GM10266 (cell line): ENCODE measurements at regions not wholly inside any gene's neighbourhood (a gene's known extent, or its start where the extent isn't known, plus 50 kb on each side); places are given as distances from the start of the nearest gene placed in this dataset.

ENCODE experiments used
- DNase-seq: peaks from one replicate; pipeline ENCODE4 v3.0.0; 2012; ENCODE audit errors: extremely low spot score
- TF ChIP-seq, protein P1 (sequence below): IDR thresholded peaks from 2 replicates; pipeline ENCODE4 v1.5.1; 2012; ENCODE audit warnings: mild to moderate bottlenecking, low read depth; ENCODE audit not compliant: control insufficient read depth, insufficient read depth; ENCODE audit errors: missing control alignments

DNA sequence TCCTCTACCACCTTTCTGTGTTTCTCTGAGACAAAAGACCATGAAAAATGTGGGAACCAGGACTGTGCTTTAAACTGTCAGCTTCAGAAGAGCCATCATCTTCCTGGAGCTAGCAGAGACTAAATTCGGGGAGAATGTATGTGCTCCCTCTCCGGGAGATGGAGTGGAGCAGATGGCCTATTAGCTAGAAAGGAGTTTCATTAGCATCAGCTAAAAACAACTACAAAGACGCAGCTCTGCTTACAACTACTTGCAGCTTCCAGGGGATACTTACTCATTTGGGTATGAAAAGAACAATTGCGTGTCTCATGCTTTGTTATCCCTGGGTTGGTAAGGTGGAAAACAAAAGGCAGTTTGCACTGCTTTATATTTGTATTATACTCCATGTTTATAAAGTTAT, 159.6 kb downstream of the MFSD1 start:
- no peak for DNase-seq
- TF ChIP-seq, protein P1, sequence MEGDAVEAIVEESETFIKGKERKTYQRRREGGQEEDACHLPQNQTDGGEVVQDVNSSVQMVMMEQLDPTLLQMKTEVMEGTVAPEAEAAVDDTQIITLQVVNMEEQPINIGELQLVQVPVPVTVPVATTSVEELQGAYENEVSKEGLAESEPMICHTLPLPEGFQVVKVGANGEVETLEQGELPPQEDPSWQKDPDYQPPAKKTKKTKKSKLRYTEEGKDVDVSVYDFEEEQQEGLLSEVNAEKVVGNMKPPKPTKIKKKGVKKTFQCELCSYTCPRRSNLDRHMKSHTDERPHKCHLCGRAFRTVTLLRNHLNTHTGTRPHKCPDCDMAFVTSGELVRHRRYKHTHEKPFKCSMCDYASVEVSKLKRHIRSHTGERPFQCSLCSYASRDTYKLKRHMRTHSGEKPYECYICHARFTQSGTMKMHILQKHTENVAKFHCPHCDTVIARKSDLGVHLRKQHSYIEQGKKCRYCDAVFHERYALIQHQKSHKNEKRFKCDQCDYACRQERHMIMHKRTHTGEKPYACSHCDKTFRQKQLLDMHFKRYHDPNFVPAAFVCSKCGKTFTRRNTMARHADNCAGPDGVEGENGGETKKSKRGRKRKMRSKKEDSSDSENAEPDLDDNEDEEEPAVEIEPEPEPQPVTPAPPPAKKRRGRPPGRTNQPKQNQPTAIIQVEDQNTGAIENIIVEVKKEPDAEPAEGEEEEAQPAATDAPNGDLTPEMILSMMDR: no peak

DNA sequence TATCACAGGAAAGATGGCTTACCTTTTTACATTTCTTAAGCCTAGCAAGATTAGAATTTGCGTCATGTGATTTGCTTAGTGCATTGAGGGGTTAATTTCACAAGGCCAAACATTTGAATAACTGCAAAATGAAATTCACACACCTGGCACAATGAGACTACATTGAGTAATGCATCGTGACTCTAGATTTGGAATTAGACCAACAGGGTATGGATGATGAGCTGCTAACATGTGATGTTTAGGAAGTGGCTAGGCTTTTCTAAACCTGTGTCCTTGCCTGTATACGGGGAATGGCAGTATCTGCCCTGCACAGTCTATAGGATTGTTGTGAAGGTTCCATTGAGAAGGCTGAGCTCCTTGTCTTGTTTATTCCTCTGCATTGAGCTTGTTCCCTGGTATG, 160.1 kb downstream of the MFSD1 start:
- DNase-seq: no peak
- TF ChIP-seq, protein P1: no peak

GRCh38 chr3:158970006-158970405, 168.2 kb downstream of the MFSD1 start:
- no peak for DNase-seq
- TF ChIP-seq, protein P1: no peak

DNA sequence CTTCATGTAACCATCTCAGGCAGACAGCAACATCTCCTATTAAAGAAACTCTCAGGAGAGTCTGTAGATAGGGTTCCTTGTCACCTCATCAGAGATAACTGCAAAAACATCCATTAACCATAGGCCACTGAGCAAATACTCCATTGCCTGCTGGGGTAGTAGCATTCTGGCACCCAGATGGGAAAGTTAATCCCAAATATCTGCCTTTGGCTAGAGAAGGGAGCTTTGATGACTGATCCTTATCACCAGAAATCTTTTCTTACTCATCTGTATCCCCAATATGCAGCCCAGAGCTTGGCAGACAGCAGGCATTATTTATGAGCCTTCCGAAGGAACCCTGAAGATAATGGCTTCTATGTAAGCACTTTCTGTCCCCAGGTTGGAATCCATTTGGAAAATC, 173.1 kb downstream of the MFSD1 start:
- TF ChIP-seq, protein P1: no peak
- DNase-seq: no peak

- no peak for DNase-seq
Observed at GRCh38 chr3:158976966-158977365, 175.1 kb downstream of the MFSD1 start.

GRCh38 chr3:158977497-158977896, 175.6 kb downstream of the MFSD1 start:
- no peak for DNase-seq
- TF ChIP-seq, protein P1: no peak

More at GRCh38 chr3:158976966-158977365, 175.1 kb downstream of the MFSD1 start:
- TF ChIP-seq, protein P1: no peak

GRCh38 chr3:158983216-158984099, 181.6 kb downstream of the MFSD1 start:
- TF ChIP-seq, protein P1: no peak
- DNase-seq: no peak
